ENCODE measurements at regions not wholly inside any gene's neighbourhood (a gene's known extent, or its start where the extent isn't known, plus 50 kb on each side); places are given as distances from the start of the nearest gene placed in this dataset.

DNA sequence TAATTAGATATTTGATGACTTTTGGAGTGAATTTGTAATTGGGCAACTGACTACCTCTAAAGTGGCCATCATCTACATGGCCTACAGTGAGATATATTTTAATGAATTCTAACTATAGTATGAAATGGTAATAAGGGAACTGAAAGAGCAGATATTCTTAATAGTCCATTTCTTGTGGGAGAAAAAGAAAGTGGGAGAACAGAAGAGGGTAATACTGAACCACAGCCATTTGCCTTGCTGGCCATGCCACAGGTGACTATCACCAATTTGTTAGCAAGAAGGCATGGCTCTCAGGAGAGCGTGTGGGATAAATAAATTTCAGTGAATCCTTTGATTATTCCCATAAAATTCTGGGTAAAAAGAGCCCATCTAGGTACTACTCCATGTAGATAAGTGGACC, 1074.0 kb upstream of the MAP3K7 start:
- Mint-ChIP-seq H3K36me3 (ENCODE audit: unreplicated experiment) (no peaks in the 10 kb centered on the region), H3K9me3 (ENCODE audit: unreplicated experiment) (no peaks in the 10 kb centered on the region), H3K4me1 (ENCODE audit: unreplicated experiment) (peaks cover 15% of the 10 kb centered on the region), H3K27me3 (ENCODE audit: unreplicated experiment) (no peaks in the 10 kb centered on the region), H3K27ac (ENCODE audit: unreplicated experiment) (no peak overlapping the region), H3K4me3 (ENCODE audit: unreplicated experiment) (no peak overlapping the region)
- no peak for DNase-seq (ENCODE audit: extremely low spot score, unreplicated experiment)
- TF ChIP-seq CTCF (IDR thresholded peaks at IDR 0.05) = no peak

DNA sequence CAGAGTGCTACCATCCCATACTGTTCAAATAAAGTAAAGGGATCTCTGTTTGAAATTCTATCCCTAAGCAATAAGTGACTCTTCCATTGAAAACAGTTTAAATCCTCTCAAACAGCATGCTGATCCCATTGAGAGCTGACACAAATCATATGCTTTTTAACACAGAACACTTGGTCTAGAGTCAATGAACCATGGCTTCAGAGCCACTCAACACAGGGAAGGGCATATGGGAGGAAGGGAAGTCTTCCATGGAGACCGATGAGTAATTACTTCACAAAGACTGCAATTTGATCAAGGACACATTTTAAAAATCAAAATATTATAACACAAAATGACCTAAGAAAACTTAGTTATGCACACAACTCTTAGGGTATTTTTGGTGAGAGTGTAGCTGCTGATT, 1073.0 kb upstream of the MAP3K7 start:
- Mint-ChIP-seq H3K9me3 (ENCODE audit: unreplicated experiment) (no peaks in the 10 kb centered on the region), H3K4me1 (ENCODE audit: unreplicated experiment) (peaks cover 15% of the 10 kb centered on the region), H3K27ac (ENCODE audit: unreplicated experiment) (no peak overlapping the region), H3K4me3 (ENCODE audit: unreplicated experiment) (no peak overlapping the region), H3K27me3 (ENCODE audit: unreplicated experiment) (no peaks in the 10 kb centered on the region), H3K36me3 (ENCODE audit: unreplicated experiment) (no peaks in the 10 kb centered on the region)
- DNase-seq (ENCODE audit: extremely low spot score, unreplicated experiment) = no peak
- no peak for TF ChIP-seq CTCF (IDR thresholded peaks at IDR 0.05)

GRCh38 chr6:91654793-91655192, 1067.9 kb upstream of the MAP3K7 start:
- no peaks in the 10 kb centered on the region for H3K9me3 Mint-ChIP-seq (ENCODE audit: unreplicated experiment)
- no peak overlapping the region for H3K4me3 Mint-ChIP-seq (ENCODE audit: unreplicated experiment)
- H3K36me3 Mint-ChIP-seq (ENCODE audit: unreplicated experiment) = no peaks in the 10 kb centered on the region
- no peak for TF ChIP-seq CTCF (IDR thresholded peaks at IDR 0.05)
- peaks cover 22% of the 10 kb centered on the region for H3K4me1 Mint-ChIP-seq (ENCODE audit: unreplicated experiment)
- H3K27me3 Mint-ChIP-seq (ENCODE audit: unreplicated experiment) = no peaks in the 10 kb centered on the region
- H3K27ac Mint-ChIP-seq (ENCODE audit: unreplicated experiment) = no peak overlapping the region
- DNase-seq (ENCODE audit: extremely low spot score, unreplicated experiment) = no peak

- no peak for TF ChIP-seq CTCF (IDR thresholded peaks at IDR 0.05)
- H3K4me1 Mint-ChIP-seq (ENCODE audit: unreplicated experiment) = peaks cover 22% of the 10 kb centered on the region
- H3K36me3 Mint-ChIP-seq (ENCODE audit: unreplicated experiment) = no peaks in the 10 kb centered on the region
- no peak overlapping the region for H3K4me3 Mint-ChIP-seq (ENCODE audit: unreplicated experiment)
- no peaks in the 10 kb centered on the region for H3K27me3 Mint-ChIP-seq (ENCODE audit: unreplicated experiment)
- H3K27ac Mint-ChIP-seq (ENCODE audit: unreplicated experiment) = no peak overlapping the region
- DNase-seq (ENCODE audit: extremely low spot score, unreplicated experiment) = no peak
- H3K9me3 Mint-ChIP-seq (ENCODE audit: unreplicated experiment) = no peaks in the 10 kb centered on the region
These were observed 1067.5 kb upstream of the MAP3K7 start for GRCh38 chr6:91654357-91654756.

GRCh38 chr6:91653895-91654294, 1067.0 kb upstream of the MAP3K7 start:
- H3K36me3 Mint-ChIP-seq (ENCODE audit: unreplicated experiment) = no peaks in the 10 kb centered on the region
- no peak overlapping the region for H3K4me3 Mint-ChIP-seq (ENCODE audit: unreplicated experiment)
- no peaks in the 10 kb centered on the region for H3K9me3 Mint-ChIP-seq (ENCODE audit: unreplicated experiment)
- no peaks in the 10 kb centered on the region for H3K27me3 Mint-ChIP-seq (ENCODE audit: unreplicated experiment)
- no peak for TF ChIP-seq CTCF (IDR thresholded peaks at IDR 0.05)
- no peak for DNase-seq (ENCODE audit: extremely low spot score, unreplicated experiment)
- H3K27ac Mint-ChIP-seq (ENCODE audit: unreplicated experiment) = no peak overlapping the region
- peaks cover 22% of the 10 kb centered on the region for H3K4me1 Mint-ChIP-seq (ENCODE audit: unreplicated experiment)

Data from osteocyte (in vitro differentiated cells).